Heart right ventricle (tissue), 16 donors: ENCODE measurements at regions not wholly inside any gene's neighbourhood (a gene's known extent, or its start where the extent isn't known, plus 50 kb on each side); places are given as distances from the start of the nearest gene placed in this dataset.

Experiments used
- ATAC-seq, 8 donors: fragments of 200-7000 bp; cut with Tn5 transposase; one replicate each; pipeline ENCODE4 v1.9.1; 2020; ENCODE audit warnings: mild to moderate bottlenecking in 8 of 8, moderate library complexity in 8 of 8, moderate number of reproducible peaks in 1 of 8
- DNase-seq, 2 donors: peaks; one replicate each; pipeline ENCODE4 v3.0.0-alpha.2; 2020
- H3K27ac ChIP-seq, 10 donors: fragments of 200-600 bp; sonication (generic) in 2 of 10; one replicate each; pipeline versions ENCODE4 v1.5.0 to v1.8.0; 2020 to 2022; ENCODE audit warnings: mild to moderate bottlenecking in 3 of 10
- H3K27me3 ChIP-seq, 7 donors: fragments of 200-600 bp; one replicate each; pipeline ENCODE4 v1.8.0; 2021 to 2022; ENCODE audit warnings: mild to moderate bottlenecking in 2 of 7
- H3K36me3 ChIP-seq, 9 donors: fragments of 200-600 bp; sonication (generic) in 1 of 9; one replicate each; pipeline versions ENCODE4 v1.5.0 to v1.8.0; 2020 to 2022; ENCODE audit warnings: mild to moderate bottlenecking in 2 of 9
- H3K4me1 ChIP-seq, 9 donors: fragments of 200-600 bp; sonication (generic) in 1 of 9; one replicate each; pipeline versions ENCODE4 v1.5.0 to v1.8.0; 2020 to 2022; ENCODE audit warnings: mild to moderate bottlenecking in 4 of 9
- H3K4me3 ChIP-seq, 10 donors: fragments of 200-600 bp; sonication (generic) in 2 of 10; one replicate each; pipeline versions ENCODE4 v1.5.0 to v1.8.0; 2020 to 2022; ENCODE audit warnings: mild to moderate bottlenecking in 7 of 10, moderate library complexity in 2 of 10
- H3K9me3 ChIP-seq, 11 donors: fragments of 200-600 bp in 10 of 11; sonication (generic) in 2 of 11; one replicate each; pipeline versions ENCODE4 v1.5.0 to v1.8.0; 2013 to 2022; ENCODE audit warnings: mild to moderate bottlenecking in 2 of 11, control low read depth in 1 of 11, moderate library complexity in 1 of 11
- WGBS, 2 donors: extraction: QIAGEN DNeasy Blood & Tissue Kit; methylation state at CpG; one replicate each; pipeline ENCODE4 v1.1.7; 2013; ENCODE audit warnings: inconsistent platforms in 1 of 2; 5-methylcytosine and 5-hydroxymethylcytosine counted together
- intact Hi-C, 10 donors: fragments of 100-400 bp; cut with DNase I; formaldehyde crosslinking; loops; one replicate each; pipeline versions ENCODE4 v1.11.1 to v1.14.2; 2022
- TF ChIP-seq, protein P1 (sequence below), 9 donors: fragments of 200-600 bp; sonication (generic) in 2 of 9; IDR thresholded peaks; one replicate each; pipeline versions ENCODE4 v1.5.0 to v1.8.0; 2021 to 2022; ENCODE audit warnings: antibody characterized with exemption in 9 of 9, mild to moderate bottlenecking in 5 of 9, moderate library complexity in 1 of 9
- donor health status: Arrhythmogenic right ventricular cardiomyopathy.
- donor health status: ischemic (EF 13 %, LVEDD 7.1; RV severe dilation, severe dysfunction).
- donor health status: healthy with polysubstance abuse.
- donor health status: DM: no; HTN: yes; CAD: no.
- donor health status: DM: no; HTN: no; CAD: no.
- donor health status: ischemic (EF 25% LVEDD 6.9; RV normal size, moderate dysfunction).
- donor health status: ischemic (EF 25% LVEDD 5.7; RV mildly dilated, moderate dysfunction).
- donor health status: healthy.
- donor health status: DM: yes; HTN: yes; CAD: no.
- donor health status: Ischemic cardiomyopathy.
- donor health status: ischemic (EF 35%, LVEDD 5.7; RV mildly dilated, moderate dysfunction).
- donor health status: nonischemic (EF 11% LVEDD 7.7; RV severe dilation, severe dysfunction).
- donor health status: DM: yes; HTN: yes; CAD: no.
- donor health status: PGD.
- donor health status: ischemic (EF 29% LVEDD 5.4; RV normal size, mild dysfunction).
- donor health status: nonischemic (EF 23%, LVEDD 6.1; RV moderate dilation, normal function).

- H3K36me3 ChIP-seq = no peaks in the 10 kb centered on the region
- WGBS, 2 donors = 45 to 75% methylated on average over 3 of the region's 3 CpGs
- H3K4me1 ChIP-seq = no peaks in the 10 kb centered on the region
- ATAC-seq (no peak), DNase-seq (no peak)
- H3K27me3 ChIP-seq = no peaks in the 10 kb centered on the region
- intact Hi-C loops = no loop called here
- H3K9me3 ChIP-seq = peaks cover 0 to 7% (median 0%) of the 10 kb centered on the region in 11 donors
- TF ChIP-seq, protein P1, sequence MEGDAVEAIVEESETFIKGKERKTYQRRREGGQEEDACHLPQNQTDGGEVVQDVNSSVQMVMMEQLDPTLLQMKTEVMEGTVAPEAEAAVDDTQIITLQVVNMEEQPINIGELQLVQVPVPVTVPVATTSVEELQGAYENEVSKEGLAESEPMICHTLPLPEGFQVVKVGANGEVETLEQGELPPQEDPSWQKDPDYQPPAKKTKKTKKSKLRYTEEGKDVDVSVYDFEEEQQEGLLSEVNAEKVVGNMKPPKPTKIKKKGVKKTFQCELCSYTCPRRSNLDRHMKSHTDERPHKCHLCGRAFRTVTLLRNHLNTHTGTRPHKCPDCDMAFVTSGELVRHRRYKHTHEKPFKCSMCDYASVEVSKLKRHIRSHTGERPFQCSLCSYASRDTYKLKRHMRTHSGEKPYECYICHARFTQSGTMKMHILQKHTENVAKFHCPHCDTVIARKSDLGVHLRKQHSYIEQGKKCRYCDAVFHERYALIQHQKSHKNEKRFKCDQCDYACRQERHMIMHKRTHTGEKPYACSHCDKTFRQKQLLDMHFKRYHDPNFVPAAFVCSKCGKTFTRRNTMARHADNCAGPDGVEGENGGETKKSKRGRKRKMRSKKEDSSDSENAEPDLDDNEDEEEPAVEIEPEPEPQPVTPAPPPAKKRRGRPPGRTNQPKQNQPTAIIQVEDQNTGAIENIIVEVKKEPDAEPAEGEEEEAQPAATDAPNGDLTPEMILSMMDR (IDR thresholded peaks at IDR 0.05) = no peak
- H3K27ac ChIP-seq = no peak overlapping the region
- H3K4me3 ChIP-seq = no peak overlapping the region
These were observed 377.3 kb upstream of the RBFOX1 start for GRCh38 chr16:6955303-6955702.

DNA sequence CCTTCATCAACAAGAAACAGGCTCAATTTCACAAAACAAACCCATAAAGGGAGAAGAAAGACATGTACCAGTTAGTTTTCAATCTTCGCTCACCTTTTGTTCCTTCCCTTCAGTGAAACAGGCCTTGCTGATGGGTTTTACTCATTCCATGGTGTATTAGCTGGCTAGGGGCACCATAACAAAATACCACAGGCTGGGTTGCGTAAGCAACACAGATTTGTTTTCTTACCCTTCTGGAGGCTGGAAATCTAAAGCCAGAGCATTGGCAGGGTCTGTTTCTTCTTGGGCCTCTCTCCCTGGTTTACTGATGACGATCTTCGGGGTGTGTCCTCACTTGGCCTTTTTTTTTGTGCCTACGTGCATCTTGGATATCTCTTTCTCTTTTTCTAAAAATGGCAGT lies 383.4 kb upstream of the RBFOX1 start:
- no peak for DNase-seq
- Histone ChIP-seq H3K9me3 (peaks cover 0 to 16% (median 0%) of the 10 kb centered on the region in 11 donors), H3K36me3 (no peaks in the 10 kb centered on the region), H3K4me3 (no peak overlapping the region), H3K4me1 (no peaks in the 10 kb centered on the region), H3K27me3 (no peaks in the 10 kb centered on the region), H3K27ac (no peak overlapping the region)
- 63 to 78% methylated on average over 5 of the region's 5 CpGs for WGBS, 2 donors
- ATAC-seq = no peak
- intact Hi-C loops = no loop called here
- TF ChIP-seq, protein P1 (IDR thresholded peaks at IDR 0.05) = no peak

DNA sequence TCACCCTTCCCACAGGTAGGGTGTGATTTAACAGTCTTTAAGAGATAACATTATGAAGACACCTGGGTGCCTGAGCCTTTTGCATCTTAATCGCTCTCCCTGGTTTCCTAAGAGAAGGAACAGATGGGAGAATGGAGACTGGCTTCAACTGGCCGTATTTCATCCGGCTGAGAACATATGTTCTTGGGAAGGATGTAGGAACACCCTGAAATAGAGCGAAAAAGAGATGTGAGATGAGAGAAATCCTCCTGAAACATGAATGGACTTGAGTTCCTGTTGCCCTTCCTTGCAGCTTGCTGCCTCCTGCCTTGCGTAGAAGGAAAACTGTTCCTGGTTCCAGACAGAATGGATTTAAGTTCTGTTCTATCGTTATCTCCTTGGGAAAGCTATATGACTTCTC lies 385.4 kb upstream of the RBFOX1 start:
- 74 to 79% methylated on average over 6 of the region's 6 CpGs for WGBS, 2 donors
- Histone ChIP-seq H3K27ac (no peak overlapping the region), H3K27me3 (no peaks in the 10 kb centered on the region), H3K4me3 (no peak overlapping the region), H3K9me3 (peaks cover 0 to 23% (median 0%) of the 10 kb centered on the region in 11 donors), H3K36me3 (no peaks in the 10 kb centered on the region), H3K4me1 (no peaks in the 10 kb centered on the region)
- intact Hi-C loops = no loop called here
- ATAC-seq (no peak), DNase-seq (no peak)
- TF ChIP-seq, protein P1 (IDR thresholded peaks at IDR 0.05) = no peak

DNA sequence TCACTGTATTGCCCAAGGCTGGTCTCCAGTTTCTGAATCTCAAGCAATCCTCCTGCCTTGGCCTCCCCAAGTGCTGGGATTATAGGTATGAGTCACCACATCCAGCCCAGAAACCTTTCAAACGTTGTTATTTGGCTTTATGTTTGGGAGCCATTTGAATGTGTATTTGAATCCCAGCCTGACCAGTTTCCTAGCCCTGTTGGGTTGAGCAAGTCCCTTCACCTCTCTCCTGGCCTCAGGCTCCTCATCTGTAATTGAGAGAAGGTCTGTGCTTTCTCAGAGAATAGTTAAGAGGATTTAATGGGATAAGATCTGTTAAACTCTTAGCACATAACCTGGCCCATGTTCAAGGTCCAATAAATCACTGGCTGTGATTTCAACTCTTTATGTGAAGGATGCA lies 385.8 kb upstream of the RBFOX1 start:
- intact Hi-C loops = no loop called here
- Histone ChIP-seq H3K4me1 (no peaks in the 10 kb centered on the region), H3K27me3 (no peaks in the 10 kb centered on the region), H3K36me3 (no peaks in the 10 kb centered on the region), H3K4me3 (no peak overlapping the region), H3K9me3 (peaks cover 0 to 18% (median 0%) of the 10 kb centered on the region in 11 donors), H3K27ac (no peak overlapping the region)
- no peak for ATAC-seq
- DNase-seq = no peak
- WGBS, 2 donors = 54 to 62% methylated on average over 1 of the region's 1 CpG
- TF ChIP-seq, protein P1 (IDR thresholded peaks at IDR 0.05) = no peak
